K562 (cell line): ENCODE measurements at regions not wholly inside any gene's neighbourhood (a gene's known extent, or its start where the extent isn't known, plus 50 kb on each side); places are given as distances from the start of the nearest gene placed in this dataset.

Source experiments
- ARID3A ChIP-seq: IDR thresholded peaks from 2 replicates; pipeline ENCODE4 v1.6.1; 2012; ENCODE audit warnings: low read depth, low read length, improper control_type of control experiment, borderline replicate concordance
- CBX1 ChIP-seq: sonication (generic); IDR thresholded peaks from 2 replicates; pipeline ENCODE4 v1.6.1; 2016; ENCODE audit warnings: antibody characterized with exemption, low read depth, mild to moderate bottlenecking
- CHD4 ChIP-seq: fragments of 200-600 bp; sonication (generic); IDR thresholded peaks from 3 replicates; pipeline ENCODE4 v1.6.1; 2012; ENCODE audit warnings: low read depth, mild to moderate bottlenecking, mixed read lengths, low read length, inconsistent platforms; ENCODE audit not compliant: insufficient read depth, insufficient replicate concordance, poor library complexity, severe bottlenecking
- CTBP1 ChIP-seq: fragments of 450-650 bp; IDR thresholded peaks from 2 replicates; pipeline ENCODE4 v1.6.1; 2016; ENCODE audit warnings: borderline replicate concordance
- ETV1 ChIP-seq: fragments of 450-650 bp; conservative IDR thresholded peaks from 2 replicates; pipeline ENCODE4 v1.6.1; 2016; ENCODE audit warnings: missing genetic modification characterization, control low read depth, low read depth, missing compliant biosample characterization
- FOSL1 ChIP-seq: fragments of 200-800 bp; sonication (Bioruptor generic); conservative IDR thresholded peaks from 2 replicates; pipeline ENCODE4 v1.6.1; 2016; ENCODE audit warnings: missing genetic modification characterization, missing compliant biosample characterization
- FOXJ2 ChIP-seq: fragments of 200-800 bp; sonication (Bioruptor generic); IDR thresholded peaks from 2 replicates; pipeline ENCODE4 v1.6.1; 2016; ENCODE audit warnings: missing genetic modification characterization, missing compliant biosample characterization
- GABPB2 ChIP-seq: fragments of 250-450 bp; sonication (Bioruptor Pico); conservative IDR thresholded peaks from 2 replicates; pipeline ENCODE4 v1.5.1; 2021; ENCODE audit warnings: mild to moderate bottlenecking
- HNRNPLL ChIP-seq: fragments of 200-400 bp; formaldehyde crosslinking; IDR thresholded peaks from 2 replicates; pipeline ENCODE4 v1.6.1; 2017; ENCODE audit warnings: low read length, low read depth, mild to moderate bottlenecking; ENCODE audit not compliant: poor library complexity, severe bottlenecking
- MAFG ChIP-seq: fragments of 450-650 bp; conservative IDR thresholded peaks from 2 replicates; pipeline ENCODE4 v1.6.1; 2016; ENCODE audit warnings: missing genetic modification characterization, missing compliant biosample characterization
- MXI1 ChIP-seq: IDR thresholded peaks from 2 replicates; pipeline ENCODE4 v1.6.1; 2011; ENCODE audit warnings: low read depth, mild to moderate bottlenecking, improper control_type of control experiment, low read length
- MYNN ChIP-seq, 2 experiments: sonication (generic); formaldehyde crosslinking in 1 of 2; IDR thresholded peaks; 2 replicates each; pipeline versions ENCODE4 v1.5.0 to v1.6.1; 2016 to 2020; ENCODE audit warnings: antibody characterized with exemption in 1 of 2, missing genetic modification reagents in 1 of 2
- NR2C2 ChIP-seq, 2 experiments: fragments of 200-800 bp in 1 of 2; sonication (Bioruptor generic) in 1 of 2; sonication (generic) in 1 of 2; formaldehyde crosslinking in 1 of 2; IDR thresholded peaks; 2 replicates each; pipeline versions ENCODE4 v1.6.1 to v1.8.0; 2016 to 2022; ENCODE audit warnings: mild to moderate bottlenecking in 1 of 2, missing compliant biosample characterization in 1 of 2, missing genetic modification characterization in 1 of 2, missing genetic modification reagents in 1 of 2
- POLR2H ChIP-seq: IDR thresholded peaks from 2 replicates; pipeline ENCODE4 v1.6.1; 2016; ENCODE audit warnings: missing genetic modification characterization, low read depth, mild to moderate bottlenecking, control low read depth, missing compliant biosample characterization, moderate library complexity
- RHOXF2B ChIP-seq: fragments of 250-450 bp; sonication (Bioruptor Pico); conservative IDR thresholded peaks from 2 replicates; pipeline ENCODE4 v1.5.1; 2021
- SFPQ ChIP-seq: fragments of 200-400 bp; formaldehyde crosslinking; IDR thresholded peaks from 2 replicates; pipeline ENCODE4 v1.6.1; 2017; ENCODE audit warnings: mild to moderate bottlenecking, low read depth, low read length, moderate library complexity
- SMARCC2 ChIP-seq: fragments of 450-650 bp; IDR thresholded peaks from 2 replicates; pipeline ENCODE4 v1.6.1; 2017; ENCODE audit warnings: antibody characterized with exemption, moderate library complexity, mild to moderate bottlenecking, low read depth
- TAL1 ChIP-seq: fragments of 450-650 bp; IDR thresholded peaks from 2 replicates; pipeline ENCODE4 v1.6.1; 2016; ENCODE audit warnings: mild to moderate bottlenecking
- TEAD1 ChIP-seq, 2 experiments: fragments of 450-650 bp in 1 of 2; sonication (generic) in 1 of 2; formaldehyde crosslinking; IDR thresholded peaks; 2 replicates each; pipeline versions ENCODE4 v1.4.0 to v1.8.0; 2020 to 2022; ENCODE audit warnings: mild to moderate bottlenecking in 2 of 2, missing genetic modification reagents in 1 of 2
- ZNF431 ChIP-seq: sonication (generic); formaldehyde crosslinking; IDR thresholded peaks from 2 replicates; pipeline ENCODE4 v1.8.0; 2022; ENCODE audit warnings: mild to moderate bottlenecking, missing genetic modification reagents
- TF ChIP-seq, protein P1 (sequence below): sonication (generic); formaldehyde crosslinking; IDR thresholded peaks from 2 replicates; pipeline ENCODE4 v1.8.1; 2023; ENCODE audit warnings: mild to moderate bottlenecking, missing genetic modification reagents

DNA sequence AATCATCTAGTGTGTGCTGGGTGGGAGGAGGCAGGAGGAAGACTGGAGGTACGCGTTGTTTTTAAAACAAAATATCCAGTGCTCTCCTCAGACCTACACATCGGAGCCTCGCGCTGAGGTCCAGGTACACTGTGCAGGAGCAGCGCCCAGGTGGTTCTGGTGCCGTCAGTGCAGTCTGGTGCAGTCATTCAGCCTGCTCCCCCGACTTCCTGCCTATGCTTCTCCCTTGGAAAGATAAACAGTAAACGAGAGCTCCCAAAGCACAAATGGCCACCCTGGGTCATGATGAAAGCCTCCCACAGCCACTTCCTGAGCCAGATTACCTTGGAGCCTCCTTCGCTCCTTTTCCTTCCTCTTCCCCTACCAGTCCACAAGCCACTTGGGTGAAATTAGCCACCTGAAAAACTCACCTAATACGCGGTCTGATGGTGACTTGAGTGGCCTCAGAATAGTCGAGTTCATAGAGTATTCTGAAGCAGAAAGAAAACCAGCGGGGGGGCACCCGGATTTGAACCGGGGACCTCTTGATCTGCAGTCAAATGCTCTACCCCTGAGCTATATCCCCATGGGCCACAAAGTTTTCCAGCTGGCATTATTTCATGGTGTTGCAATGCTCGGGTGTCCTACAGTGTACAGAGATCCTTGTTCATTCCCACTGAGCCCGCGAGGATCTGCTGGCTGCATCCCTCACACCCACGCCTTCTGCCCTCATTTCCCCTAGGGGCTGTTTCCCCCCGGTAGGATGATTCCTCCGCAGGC lies 82.5 kb downstream of the ZNF467 start (continued):
- TF ChIP-seq SFPQ (no peak), FOSL1 (tag) (peak; percentile 61), HNRNPLL (peak; percentile 33), RHOXF2B (CRISPR knock-in tag) (peak; percentile 61; the same call in 1 of the 2 replicates), MAFG (tag) (no peak), SMARCC2 (no peak), TEAD1 (CRISPR knock-in tag; IDR thresholded peaks at IDR 0.05) (0 out of 4 replicates have a peak, but pooled peaks of 1 of the 2 experiments have one; percentile 3), CHD4 (peak; percentile 72), NR2C2 (CRISPR knock-in tag; IDR thresholded peaks at IDR 0.05) (no peak), NR2C2 (tag; IDR thresholded peaks at IDR 0.05) (peak; percentile 64; the same call in 1 of the 2 replicates), ETV1 (tag) (peak; percentile 92), GABPB2 (CRISPR knock-in tag) (no peak), ARID3A (peak; percentile 73; the same call in 1 of the 2 replicates), CBX1 (0 out of 2 replicates have a peak, but pooled peaks have one; percentile 31), FOXJ2 (tag) (peak; percentile 81; the same call in 1 of the 2 replicates), CTBP1 (peak; percentile 100), MYNN (IDR thresholded peaks at IDR 0.05) (peak; percentile 34; the same call in 1 of the 2 replicates), MYNN (CRISPR knock-in tag; IDR thresholded peaks at IDR 0.05) (no peak), TAL1 (peak; percentile 25; the same call in 1 of the 2 replicates), MXI1 (peak; percentile 53; the same call in 1 of the 2 replicates), POLR2H (tag) (peak; percentile 100), ZNF431 (peak; percentile 71; the same call in 1 of the 2 replicates)
- TF ChIP-seq, protein P1, sequence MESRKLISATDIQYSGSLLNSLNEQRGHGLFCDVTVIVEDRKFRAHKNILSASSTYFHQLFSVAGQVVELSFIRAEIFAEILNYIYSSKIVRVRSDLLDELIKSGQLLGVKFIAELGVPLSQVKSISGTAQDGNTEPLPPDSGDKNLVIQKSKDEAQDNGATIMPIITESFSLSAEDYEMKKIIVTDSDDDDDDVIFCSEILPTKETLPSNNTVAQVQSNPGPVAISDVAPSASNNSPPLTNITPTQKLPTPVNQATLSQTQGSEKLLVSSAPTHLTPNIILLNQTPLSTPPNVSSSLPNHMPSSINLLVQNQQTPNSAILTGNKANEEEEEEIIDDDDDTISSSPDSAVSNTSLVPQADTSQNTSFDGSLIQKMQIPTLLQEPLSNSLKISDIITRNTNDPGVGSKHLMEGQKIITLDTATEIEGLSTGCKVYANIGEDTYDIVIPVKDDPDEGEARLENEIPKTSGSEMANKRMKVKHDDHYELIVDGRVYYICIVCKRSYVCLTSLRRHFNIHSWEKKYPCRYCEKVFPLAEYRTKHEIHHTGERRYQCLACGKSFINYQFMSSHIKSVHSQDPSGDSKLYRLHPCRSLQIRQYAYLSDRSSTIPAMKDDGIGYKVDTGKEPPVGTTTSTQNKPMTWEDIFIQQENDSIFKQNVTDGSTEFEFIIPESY = peak; percentile 34; the same call in 1 of the 2 replicates
